Hematopoietic multipotent progenitor cell treated with erythropoietin and hydrocortisone succinate and interleukin-3 and kit ligand, for 6 days (in vitro differentiated cells): ENCODE measurements at regions not wholly inside any gene's neighbourhood (a gene's known extent, or its start where the extent isn't known, plus 50 kb on each side); places are given as distances from the start of the nearest gene placed in this dataset.
"Not testable (repeated sequence)": the region's sequence is repeated elsewhere in the genome, so short reads cannot be mapped to it uniquely, and the experiment has no call there.

Experiments
- DNase-seq: peaks from one replicate; pipeline ENCODE4 v3.0.0-alpha.2; 2015

DNA sequence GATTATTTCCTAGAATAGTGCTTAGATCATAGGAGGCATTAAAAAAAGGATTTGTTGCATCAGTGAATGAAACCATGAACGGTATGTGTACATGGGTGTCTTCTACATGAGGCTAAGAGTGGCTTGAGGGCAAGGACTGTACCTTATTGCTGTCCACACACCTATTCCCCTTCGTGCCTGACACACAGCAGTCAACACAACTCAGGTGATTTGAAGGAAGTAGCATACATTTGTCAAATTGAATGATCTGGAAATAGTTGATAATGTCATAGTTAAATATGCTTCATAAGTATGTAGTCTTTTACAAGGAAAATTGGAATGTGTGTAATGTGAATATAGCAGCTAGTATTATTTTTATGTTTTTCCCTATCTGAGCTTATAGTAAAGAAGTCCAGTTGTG is 189.0 kb upstream of the DAB1 start:
- DNase-seq: no peak

- no peak for DNase-seq
Observed at GRCh38 chr1:57605933-57606332, 182.1 kb upstream of the DAB1 start.

- DNase-seq: no peak
Observed at GRCh38 chr1:57603696-57604095, 179.8 kb upstream of the DAB1 start.

DNA sequence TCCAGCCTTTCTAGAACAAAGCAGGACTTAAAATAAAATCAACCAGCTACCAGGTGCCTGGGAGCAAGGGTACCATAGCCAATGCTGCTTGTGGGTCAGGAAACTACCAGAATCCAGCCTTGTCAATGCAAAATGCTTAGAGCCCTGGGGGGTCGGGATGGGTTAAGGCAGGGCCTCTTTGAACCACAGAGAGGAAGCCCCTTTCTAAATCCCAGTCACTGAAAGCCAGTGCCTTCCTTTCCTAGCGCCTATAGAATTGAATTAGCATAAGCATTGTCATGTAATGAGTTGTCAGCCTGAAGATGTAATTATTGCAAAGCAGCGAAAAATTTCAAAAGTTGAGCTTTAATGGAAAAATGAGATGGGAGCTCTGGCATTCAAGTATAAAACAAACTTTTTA is 176.6 kb upstream of the DAB1 start:
- DNase-seq: no peak

GRCh38 chr1:57599236-57599994 is 175.6 kb upstream of the DAB1 start:
- no peak for DNase-seq

DNA sequence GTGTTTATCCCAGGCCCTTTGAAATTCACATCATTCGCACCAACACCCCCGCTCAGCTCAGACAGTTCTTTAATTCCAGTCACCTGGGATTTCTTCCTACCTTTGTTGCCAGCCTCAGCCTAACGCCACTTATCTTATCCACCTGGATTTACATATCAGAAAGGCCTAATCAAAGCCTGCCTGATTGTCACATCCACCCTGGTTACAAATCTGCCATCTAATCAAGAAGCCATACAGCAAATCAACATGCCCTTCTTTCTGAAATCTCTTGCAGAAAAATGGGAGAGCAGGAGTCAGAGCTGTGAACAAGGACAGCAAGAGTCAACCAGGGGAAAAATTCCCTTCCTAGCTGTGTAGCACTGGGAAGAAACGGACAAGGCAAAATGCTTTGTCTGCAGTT is 173.2 kb upstream of the DAB1 start:
- DNase-seq: no peak

DNA sequence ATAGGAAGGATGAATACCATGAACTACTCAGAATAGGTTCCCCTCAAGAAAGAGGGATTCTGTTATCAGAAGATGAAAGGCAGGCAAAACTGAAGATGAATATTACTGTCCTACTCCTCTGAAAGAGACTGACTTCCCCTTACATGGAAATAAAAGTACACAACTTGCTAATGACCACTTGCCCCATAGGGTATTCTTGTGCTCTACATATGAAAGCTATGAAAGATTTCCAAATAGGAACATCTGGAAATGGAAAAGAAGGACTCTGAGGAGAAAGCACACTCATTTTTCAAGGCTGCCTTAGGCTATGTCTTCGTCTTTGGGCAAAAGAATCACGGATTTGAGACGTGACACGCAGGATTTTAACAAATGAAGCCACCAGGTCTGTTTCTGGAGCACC is 170.1 kb upstream of the DAB1 start:
- no peak for DNase-seq

GRCh38 chr1:57591842-57592241 is 168.0 kb upstream of the DAB1 start:
- no peak for DNase-seq

- no peak for DNase-seq
Observed at GRCh38 chr1:57590978-57591377, 167.1 kb upstream of the DAB1 start.

- no peak for DNase-seq
Observed at GRCh38 chr1:57586842-57587241, 163.0 kb upstream of the DAB1 start.

DNA sequence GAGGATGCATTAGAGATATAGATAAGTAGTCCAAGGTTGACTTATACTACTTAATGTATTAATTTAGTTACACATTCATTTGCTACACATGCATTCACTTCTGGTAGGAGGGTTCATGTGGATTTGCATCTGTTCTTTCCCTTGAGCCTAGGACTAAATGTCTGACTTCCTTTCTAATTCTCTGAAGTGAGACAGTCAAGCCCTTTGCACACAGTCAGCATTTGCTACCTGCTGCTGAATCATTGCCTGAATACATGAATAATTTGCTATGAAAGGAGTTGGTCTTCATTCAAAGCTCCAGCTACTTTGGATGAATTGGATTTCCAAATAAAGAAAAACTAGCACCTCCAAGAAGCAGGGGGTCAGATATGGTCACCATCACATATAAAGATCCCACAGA is 154.8 kb upstream of the DAB1 start:
- no peak for DNase-seq

GRCh38 chr1:57578099-57578498 is 154.2 kb upstream of the DAB1 start:
- no peak for DNase-seq

GRCh38 chr1:57576756-57577155 is 152.9 kb upstream of the DAB1 start:
- DNase-seq: no peak

- DNase-seq: no peak
Observed at GRCh38 chr1:57572016-57572415, 148.2 kb upstream of the DAB1 start.

DNA sequence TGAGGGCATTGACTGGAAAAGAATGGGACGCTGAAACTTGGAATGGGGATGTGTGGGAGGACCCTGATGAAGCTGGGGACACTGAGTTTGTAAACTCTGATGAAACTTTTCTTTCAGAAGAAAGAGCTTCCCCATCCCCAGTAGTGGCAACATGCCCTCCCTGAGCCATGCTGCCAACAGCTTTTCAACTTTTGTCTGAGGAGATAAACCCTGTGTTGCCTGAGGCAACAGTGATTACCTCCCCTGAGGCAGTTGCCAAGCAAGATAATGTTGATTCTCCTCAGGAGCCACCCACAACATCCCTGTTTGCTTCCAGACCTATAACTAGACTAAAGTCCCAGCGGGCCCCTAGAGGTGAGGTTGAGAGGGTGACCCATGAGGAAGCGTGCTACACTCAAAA is 134.2 kb upstream of the DAB1 start:
- DNase-seq: not testable (repeated sequence)

- DNase-seq: no peak
Observed at GRCh38 chr1:57553666-57554065, 129.8 kb upstream of the DAB1 start.

DNA sequence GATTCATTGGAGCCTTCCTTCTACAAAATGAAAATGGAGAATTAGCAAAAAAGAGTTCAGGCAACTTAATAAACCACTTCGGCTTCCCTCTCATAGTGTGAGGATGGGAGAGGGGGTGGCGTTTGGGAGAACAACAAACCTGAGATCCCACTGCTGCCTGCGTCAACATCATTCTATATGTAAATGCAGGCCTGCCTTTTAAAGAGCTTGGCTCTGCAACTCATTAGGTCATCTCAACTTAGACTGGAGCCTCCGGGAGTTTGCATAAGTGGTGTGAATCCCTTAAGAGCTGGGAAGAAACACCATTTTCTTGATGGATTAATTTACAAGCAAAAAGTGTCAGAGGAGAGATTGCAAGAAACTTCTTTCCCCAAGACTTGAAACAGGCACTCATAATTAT is 127.6 kb upstream of the DAB1 start:
- no peak for DNase-seq

DNA sequence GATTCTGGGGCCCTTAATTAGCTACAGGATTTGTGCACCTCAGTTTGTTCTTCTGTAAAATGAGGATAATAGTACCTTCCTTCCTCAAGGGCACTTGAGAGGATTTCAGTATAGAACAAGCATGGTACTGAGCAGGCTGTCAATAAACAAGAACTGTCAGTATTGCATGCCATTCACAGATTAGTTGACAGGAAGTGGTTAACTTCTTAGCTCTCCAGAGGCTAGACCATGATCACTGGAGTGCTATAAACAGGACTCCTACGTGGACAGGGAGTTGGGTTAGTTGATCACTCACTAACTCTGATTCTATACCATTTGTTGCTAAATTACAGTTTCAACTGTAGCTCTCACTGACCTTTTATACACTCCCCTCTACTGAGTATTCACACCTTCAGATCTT is 126.2 kb upstream of the DAB1 start:
- no peak for DNase-seq

DNA sequence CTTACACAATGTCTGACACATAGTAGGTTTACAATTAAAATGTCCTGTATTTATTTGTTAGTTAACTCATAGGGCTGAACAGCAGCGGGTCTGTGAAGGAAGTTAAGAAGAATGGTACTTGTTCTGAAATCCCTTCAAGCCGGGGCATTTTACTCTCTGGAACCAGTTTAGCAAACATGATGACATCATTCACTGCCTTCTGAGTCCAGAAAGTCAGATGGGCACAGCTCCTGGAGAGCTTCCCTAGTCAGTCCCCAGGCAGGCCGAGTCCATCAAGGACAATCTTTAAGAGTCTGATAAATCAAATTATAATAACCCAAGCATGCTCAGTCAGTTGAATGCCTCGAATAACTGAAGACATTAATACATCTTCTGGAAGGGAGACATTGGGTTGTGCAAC is 125.4 kb upstream of the DAB1 start:
- no peak for DNase-seq

DNA sequence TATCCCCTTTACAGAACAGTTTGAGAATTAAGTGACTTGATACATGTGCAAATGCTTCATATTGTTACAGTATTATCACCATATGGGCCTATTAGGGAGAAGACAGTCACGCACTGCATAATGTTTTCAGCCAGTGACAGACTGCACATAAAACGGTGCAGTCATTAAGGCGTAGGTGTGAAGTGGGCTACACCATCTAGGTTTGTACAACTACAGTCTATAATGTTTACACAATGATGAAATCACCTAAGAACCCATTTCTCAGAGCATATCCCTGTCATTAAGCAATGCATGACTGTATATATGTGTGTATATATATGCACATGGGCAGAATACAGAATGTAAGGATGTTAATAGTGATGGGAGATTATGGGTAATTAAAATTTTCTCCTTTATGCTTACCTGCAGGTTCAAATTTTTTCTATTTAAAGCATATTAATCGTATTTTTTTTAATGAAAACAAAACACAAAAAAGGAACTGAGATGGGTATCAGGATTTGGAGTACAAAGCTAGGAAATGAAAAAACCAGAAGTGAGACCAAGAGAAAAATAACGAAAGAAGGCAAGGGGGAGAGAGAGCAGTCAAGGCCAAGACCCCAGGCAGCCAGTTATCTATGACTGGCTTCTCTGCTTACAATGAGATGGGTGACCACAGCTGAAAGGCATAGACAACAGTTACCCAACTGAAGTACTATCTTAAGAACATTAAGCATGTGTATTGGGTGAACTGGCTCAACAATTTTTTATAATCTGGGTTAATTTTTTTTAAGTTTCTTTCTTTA is 122.9 kb upstream of the DAB1 start:
- DNase-seq: no peak

- DNase-seq: no peak
Observed at GRCh38 chr1:57544345-57544744, 120.5 kb upstream of the DAB1 start.

GRCh38 chr1:57536749-57537423 is 113.0 kb upstream of the DAB1 start:
- DNase-seq: no peak

- peak; percentile 7 for DNase-seq
Observed at GRCh38 chr1:57532299-57532698, 108.4 kb upstream of the DAB1 start.

DNA sequence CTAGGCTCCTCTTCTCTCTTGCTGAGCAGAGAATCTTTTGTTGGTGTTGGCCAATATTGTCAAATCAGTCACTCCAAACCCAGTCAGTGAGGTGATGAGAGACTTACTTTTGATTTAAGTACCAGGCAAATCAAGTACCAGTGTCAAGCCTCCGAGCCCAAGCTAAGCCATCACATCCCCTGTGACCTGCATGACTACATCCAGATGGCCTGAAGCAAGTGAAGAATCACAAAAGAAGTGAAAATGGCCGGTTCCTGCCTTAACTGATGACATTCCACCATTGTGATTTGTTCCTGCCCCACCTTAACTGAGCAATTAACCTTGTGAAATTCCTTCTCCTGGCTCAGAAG is 107.0 kb upstream of the DAB1 start:
- DNase-seq: not testable (repeated sequence)
